ENCODE measurements at regions not wholly inside any gene's neighbourhood (a gene's known extent, or its start where the extent isn't known, plus 50 kb on each side); places are given as distances from the start of the nearest gene placed in this dataset.
"Not testable (repeated sequence)": the region's sequence is repeated elsewhere in the genome, so short reads cannot be mapped to it uniquely, and the experiment has no call there.

DNA sequence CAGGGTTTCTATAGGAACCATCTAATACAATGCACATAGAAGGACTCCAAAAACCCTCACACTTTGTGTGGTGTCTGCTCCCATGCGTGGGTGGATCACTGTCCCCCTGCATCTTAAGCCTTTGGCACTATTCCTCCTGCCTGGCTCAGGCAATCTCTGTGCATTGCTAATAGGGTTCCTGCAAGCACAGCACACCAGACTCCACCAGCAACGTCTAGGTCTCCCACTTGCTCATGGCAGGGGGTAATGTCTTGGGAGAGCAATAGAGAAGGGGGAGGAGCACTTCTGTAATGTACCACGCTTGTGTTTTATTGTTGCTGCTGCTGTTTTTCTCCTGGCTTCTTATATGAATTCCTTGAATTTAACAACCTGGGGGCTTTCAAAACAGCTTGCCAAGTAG, 182.6 kb upstream of the GLRA1 start:
- no peak for DNase-seq (ENCODE audit: low spot score)

DNA sequence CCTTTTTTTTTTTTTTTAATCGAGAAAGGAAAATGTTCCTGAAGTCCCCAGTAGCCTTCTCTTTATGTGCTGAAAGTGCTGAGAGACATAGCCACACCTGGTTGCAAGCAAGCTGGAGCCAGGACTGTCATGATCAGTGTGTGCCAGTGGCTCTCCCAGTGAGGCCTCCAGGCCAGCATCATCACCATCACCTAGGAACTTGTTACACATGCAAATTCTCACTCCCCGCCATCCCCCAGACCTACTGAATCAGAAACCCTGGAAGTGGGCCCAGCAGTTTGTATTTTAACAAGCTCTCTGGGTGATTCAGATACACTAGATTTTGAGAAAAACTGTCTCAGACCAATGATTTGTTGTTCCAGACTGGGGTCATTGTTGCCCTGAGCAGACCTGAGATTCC, 181.9 kb upstream of the GLRA1 start:
- DNase-seq (ENCODE audit: low spot score) = no peak

DNA sequence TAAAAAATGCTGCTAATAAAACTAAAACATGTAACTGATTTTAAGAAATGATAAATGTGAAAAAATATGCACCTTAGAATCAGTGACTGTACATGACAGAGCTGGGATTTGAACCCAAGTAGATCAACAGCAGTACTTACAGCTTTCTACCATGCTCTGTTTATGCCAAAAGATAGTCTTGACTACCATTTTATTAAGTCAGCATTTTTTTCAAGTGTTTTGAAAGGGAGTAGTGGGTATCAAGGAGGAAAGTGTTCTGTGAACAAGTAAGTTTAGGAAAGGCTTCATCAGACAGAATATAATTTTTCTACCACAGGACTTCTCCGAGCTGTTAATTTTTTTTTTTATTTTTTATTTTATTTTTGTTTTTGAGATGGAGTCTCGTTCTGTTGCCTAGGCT, 180.4 kb upstream of the GLRA1 start:
- DNase-seq (ENCODE audit: low spot score) = no peak

DNA sequence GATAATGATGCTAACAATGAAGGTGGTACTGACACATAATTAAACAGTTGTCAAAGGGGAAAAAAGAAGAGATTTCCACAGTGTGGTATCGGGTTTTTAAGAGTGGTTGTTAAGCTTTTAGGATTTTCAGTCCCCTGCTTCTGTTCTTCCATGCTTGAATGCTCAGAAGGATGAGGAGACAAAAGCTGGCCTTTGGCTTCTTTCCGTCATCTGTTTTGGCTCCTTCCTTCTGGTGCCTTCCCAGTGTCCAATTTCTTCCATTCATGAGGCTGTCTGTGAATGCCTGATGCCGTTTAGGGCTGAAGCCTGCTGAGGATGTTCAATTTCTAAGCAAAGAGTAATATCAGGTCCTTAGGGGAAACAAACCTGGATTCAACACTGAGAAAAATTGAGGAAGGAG, 179.6 kb upstream of the GLRA1 start:
- no peak for DNase-seq (ENCODE audit: low spot score)

DNA sequence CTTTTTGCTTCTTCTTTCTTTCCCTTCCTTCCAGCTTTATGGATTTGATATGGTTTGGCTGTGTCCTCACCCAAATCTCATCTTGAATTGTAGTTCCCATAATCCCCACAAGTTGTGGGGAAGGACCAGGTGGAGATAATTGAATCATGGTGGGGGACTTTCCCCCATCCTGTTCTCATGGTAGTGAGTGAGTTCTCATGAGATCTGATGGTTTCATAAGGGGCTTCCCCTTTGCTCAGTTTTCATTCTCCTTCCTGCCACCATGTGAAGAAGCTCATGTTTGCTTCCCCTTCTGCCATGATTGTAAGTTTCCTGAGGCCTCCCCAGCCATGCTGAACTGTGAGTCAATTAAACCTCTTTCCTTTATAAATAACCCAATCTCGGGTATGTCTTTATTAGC, 178.3 kb upstream of the GLRA1 start:
- not testable (repeated sequence) for DNase-seq (ENCODE audit: low spot score)

DNA sequence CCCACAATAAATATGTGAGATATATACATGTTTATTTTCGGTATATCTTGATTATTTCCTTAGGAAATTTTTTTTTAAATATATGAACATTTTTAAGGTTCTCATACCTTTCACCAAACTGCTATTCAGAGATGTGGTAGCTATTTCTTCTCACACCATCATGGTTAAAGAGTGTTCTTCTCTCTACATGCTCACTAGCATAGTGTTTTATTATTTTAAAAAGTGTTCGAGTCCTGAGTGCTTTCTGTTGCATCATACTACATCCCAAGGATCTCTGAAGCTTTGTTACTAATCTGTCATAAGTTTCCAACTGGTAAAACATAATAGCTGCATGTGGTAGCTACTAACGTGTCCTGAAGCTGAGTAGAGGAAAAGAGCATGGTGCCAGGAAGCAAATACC, 177.4 kb upstream of the GLRA1 start:
- DNase-seq (ENCODE audit: low spot score) = no peak

DNA sequence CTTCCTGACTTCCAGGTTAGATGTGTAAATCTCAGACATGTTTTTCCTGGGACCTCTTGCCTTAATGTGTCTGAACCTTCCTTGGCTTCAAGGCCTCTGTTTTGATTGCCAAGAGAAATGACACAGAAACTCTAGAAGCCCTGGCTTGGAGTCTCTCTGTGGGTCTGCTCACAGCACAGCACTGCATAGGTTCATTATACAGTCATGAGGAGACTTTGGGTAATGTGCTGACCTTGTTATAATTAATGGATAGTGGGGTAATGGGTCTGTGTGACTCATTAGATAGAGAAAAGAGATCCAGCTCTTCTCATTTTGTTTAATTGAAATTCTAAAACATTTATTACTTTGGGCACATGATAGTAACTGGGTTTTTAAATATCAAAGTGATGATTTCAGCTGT, 175.8 kb upstream of the GLRA1 start:
- DNase-seq (ENCODE audit: low spot score) = no peak

DNA sequence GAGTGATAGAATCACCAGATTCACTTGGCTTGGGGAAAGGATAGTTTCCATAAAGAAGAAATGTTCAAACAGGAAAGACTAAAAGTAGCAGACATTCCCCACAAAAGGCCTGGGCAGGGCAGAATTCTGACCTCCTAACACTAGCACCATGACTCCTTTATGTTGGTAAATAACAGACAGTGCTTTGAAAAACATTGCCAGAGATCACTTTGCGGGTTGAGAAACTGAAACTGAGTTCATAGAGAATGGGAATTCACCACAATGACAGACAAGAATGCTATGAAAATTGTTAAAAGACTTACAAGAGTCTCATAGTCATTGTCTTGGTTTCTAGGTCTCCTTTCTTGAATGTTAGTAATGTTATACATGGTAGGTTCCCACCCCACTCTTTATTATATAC, 172.5 kb upstream of the GLRA1 start:
- no peak for DNase-seq (ENCODE audit: low spot score)

DNA sequence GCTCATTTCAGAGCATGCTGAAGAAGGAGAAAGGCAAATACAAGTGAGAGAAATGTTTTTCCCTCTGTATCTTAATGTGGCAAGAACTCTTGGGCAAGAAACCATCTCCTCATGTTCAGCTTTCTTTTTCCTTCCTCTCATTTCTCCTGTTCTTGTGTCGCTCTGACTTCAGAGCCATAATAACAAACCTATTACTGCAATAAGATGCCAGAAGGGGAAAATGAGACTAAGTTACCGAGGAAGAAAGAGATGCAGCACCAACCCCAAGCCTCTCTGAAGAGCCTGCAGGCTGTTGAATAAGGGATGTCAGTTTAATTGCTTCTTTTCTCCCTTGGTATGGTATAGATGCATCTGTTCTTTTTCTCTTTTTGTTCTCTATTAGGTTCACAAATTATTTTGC, 170.1 kb upstream of the GLRA1 start:
- no peak for DNase-seq (ENCODE audit: low spot score)

DNA sequence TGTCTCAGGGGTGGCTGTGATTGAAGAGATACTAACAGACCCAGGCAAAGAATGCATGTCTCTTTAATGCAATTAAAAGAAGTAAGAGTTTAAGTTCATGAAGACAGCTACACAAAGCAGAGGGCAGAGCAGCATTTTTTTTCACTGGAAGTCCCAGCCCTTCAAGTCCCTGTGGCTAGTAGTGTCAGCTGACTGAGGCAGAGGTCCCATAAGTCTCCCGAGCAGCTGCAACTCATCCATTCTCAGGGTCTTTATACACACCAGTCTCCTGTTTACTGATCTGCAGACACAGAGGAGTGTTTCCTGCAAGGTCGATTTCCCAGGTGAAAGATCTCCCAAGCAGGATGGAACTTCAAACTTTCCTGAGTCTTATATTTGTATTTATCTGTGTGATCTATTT, 169.4 kb upstream of the GLRA1 start:
- no peak for DNase-seq (ENCODE audit: low spot score)

DNA sequence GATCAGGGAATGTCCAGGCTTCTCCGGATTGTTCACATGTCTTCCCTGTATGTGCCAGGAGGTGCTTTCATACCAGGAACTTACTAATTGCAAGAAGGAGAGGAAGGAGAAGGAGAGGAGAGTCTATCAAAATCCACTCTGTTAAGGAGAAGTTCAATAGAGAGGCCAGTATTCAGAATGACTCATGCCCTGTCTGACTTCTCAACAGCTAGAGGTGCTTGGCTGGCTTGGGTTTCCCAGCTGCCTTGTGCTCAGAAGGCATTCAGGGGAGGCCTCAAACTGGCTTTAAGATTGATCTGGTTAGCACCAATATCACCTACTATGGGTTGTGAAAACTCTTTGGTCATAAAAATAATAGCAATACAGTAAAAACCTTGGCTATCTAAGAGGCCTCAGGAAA, 167.9 kb upstream of the GLRA1 start:
- no peak for DNase-seq (ENCODE audit: low spot score)

DNA sequence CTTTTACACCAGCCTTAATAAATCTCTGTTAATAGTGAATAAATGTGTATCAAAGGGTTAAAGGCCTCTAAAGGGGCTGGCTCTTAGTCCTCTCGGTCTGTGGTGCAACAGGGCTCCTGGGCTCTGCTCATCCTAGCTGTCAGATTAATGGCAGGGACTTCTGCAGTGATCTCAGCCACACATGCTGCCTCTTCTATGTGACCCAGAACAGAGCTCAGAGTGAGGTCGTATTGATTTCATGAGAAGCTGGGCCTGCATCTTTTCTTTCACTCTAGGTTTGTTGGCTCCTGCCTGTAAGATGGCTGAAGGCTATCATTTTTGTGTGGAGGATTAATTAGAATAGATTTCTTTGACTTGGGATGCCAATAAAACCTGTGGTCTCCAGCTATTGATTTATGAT, 165.0 kb upstream of the GLRA1 start:
- no peak for DNase-seq (ENCODE audit: low spot score)

DNA sequence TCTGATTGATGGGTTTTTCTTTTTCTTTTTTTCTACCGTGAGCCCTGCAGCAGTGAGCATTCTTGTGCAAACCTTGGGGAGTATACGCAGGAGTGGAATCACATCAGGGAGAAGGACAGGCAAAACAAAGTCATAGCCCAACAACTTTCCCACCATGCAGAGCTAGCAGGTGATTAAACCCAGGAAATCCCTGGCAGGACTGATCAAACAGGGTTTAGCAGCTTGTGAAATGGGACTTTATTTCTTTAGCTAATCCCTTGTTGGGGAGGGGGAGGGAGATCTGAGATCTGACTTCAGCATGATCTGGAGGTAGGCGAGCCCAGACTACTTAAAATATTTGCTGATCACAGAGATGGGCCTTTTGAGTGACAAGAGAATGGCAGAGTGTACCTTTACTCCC, 162.0 kb upstream of the GLRA1 start:
- DNase-seq (ENCODE audit: low spot score) = no peak

DNA sequence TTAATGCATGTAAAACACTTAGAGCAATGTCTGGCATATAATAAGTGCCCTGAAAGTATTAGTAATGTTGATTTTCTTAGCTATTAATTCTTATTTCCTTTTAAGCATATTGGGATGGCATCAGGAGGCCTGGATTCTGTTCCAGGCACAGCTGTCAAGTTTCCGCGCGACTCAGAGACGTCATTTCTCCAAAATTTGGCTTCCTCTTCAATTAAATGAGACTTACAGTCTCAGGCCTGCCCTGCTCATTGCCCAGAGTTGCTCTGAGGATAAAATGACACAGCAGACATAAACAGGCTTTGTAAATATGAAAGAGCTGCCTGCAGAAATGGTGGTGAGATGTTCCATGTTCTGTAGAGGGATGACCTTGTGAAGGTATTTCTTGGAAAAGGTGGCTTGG, 159.8 kb upstream of the GLRA1 start:
- DNase-seq (ENCODE audit: low spot score) = no peak

DNA sequence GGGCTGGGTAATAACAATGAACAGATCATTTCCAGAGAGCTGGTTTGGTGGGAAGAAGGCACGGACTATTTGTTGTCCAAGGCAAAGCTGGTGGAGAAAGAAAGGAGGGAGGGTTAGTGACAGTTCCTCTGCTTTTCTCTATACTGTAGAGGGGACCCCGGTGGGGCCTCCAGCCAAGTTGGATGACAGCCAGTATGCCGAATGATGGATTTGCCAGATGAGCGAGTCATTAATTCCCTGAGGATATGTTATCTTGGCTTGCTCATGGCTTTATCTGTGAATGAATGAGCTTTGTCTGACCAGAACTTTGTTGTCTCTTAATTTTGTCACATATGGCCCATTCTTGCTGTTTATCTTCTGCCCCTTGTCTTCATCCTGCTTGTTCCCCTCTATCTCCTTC, 158.6 kb upstream of the GLRA1 start:
- no peak for DNase-seq (ENCODE audit: low spot score)

DNA sequence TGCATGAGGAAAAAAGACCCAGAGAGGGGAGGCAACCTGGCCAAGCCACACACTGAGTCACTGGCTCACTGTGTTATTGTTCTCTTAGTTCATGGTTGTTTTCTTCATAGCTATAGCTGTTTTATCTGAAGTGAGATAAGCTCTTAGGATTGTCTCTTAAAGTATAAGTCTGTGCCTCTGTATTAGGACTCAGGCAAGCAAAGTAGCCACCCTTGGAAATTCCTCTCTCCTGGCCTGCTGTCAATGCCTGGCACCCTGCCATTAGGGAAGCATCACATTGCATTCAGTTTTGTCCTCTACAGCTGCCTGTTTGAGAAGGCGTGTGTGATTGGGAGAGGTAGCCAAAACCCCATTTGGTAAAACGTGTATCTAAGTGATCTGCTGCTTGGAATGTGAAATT, 147.4 kb upstream of the GLRA1 start:
- no peak for DNase-seq (ENCODE audit: low spot score)

DNA sequence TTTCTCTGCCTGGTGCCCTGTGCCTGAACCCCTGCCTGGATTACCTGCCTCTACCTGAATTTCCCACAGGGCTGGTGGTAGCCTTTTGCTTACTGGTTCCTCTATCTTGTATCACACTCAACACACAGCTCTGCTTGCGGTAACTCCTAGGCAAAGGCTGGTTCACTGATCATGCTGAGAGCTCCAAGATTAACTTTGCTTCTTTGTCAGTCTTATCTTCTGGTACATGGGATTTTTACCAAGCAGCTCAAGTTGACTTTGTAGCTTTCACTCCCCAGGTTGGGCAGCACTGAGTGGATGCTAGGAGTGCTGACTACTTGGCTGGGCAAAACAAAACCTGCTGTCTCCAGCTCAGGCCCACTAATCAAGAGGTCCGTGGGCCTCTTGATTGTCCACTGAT, 145.9 kb upstream of the GLRA1 start:
- DNase-seq (ENCODE audit: low spot score) = no peak

DNA sequence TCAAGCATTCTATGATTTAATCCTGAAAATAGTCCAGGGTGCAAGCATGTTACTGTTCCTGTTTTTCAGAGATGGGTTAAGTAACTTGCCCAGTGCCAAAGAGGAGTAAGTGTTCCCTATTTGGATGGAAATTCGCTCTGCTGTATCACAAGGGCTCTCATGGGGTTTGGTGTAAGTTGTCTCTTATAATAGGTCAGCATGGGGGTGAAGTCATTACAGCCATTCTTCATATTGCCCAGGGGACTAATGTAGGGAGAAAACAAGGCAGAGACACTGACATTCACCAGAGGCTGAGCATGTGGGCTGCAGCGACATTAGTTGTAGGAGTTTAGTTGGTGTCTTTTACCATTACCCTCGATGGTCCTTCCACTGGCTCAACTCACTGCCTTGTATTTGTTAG, 142.1 kb upstream of the GLRA1 start:
- no peak for DNase-seq (ENCODE audit: low spot score)

DNA sequence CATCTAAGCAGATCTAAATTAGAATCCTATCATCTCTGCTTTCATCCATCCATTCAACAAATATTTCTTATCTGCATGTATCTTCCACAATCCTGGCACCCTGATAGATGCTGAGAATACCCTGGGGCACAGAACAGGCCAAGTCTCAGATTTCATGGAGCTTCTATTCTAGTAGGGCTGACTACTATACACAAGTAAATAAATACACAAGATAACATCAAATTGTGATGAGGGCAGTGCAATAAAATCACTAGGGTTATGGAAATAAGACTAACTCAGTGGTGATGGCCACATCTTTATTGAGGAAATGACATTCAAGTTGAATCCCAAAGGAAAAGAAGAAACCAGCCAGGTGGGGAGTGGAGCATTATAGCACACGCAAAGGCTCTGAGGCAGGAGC, 138.4 kb upstream of the GLRA1 start:
- DNase-seq (ENCODE audit: low spot score) = no peak

DNA sequence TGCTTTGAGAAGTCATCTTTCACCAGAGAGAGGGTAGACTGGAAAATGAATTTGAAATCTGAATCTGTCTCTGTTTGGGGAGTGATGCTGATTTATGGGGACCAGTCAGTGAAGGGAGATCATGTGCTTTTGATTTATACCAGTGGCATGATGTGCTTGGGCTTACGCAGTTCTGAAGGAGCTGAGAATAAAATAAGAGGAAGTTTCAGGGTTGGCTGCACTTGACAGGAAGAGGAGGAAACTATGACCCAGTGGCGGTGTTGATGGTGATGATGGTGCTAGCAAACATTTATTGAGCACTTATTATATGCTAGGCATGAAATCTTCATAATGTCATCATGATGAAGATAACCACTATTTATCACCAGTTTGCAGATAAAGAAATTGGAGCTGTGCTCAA, 136.4 kb upstream of the GLRA1 start:
- DNase-seq (ENCODE audit: low spot score) = no peak

DNA sequence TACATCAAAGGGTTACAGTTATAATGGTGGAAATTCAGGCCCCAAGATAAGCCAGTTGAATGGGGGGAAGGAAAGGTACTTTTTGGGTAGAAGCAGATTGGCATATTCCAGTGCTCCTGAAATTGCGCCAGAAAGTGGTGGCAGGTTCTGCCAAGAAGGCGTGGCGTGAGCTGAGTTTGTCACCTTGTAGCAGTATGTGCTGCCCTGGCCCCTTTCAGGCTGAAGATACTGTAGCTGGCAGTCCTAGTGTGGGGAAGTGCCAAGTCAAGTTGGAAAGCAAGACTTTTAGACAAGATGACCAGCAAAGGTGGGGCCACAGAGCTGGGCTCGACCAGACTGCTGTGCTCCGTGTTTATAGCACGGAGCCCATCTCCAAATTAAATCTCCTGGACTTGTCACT, 133.6 kb upstream of the GLRA1 start:
- DNase-seq (ENCODE audit: low spot score) = no peak

DNA sequence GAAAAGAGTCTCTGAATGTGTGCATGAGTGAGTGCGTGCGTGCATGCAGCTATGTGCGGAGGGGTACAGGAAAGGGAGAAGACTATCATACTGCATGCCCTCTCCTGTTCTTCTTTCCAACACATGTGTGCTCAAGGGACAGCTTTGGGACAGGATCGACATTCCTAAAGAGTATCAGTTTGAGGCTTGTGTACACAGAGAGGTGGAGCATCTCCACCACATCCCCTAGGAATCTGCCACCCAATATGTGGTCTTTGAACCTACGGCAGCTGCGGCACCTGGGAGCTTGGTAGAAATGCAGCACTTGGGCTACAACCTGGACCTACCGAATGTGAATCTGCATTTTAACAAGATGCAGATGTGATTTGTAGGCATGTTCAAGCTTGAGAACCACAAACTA, 132.3 kb upstream of the GLRA1 start:
- no peak for DNase-seq (ENCODE audit: low spot score)

DNA sequence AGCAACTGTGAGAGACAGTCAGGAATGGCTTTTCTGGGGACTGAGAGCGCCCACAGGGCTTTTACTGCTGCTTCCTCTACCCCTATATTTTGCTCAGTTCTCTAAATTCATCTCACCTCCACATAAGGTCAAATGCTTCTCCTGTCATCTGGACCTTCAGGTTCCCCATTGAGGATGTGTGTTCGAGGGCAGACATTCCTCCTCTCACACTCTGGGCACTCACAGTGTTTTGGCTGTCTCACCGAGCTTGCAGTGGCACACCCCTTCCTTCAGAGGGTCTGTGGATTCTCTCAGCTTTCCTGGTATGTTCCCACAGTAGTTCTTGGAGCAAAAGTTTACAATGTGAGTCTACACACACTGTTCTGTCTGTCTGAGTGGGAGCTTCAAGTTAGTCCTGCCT, 127.8 kb upstream of the GLRA1 start:
- no peak for DNase-seq (ENCODE audit: low spot score)

DNA sequence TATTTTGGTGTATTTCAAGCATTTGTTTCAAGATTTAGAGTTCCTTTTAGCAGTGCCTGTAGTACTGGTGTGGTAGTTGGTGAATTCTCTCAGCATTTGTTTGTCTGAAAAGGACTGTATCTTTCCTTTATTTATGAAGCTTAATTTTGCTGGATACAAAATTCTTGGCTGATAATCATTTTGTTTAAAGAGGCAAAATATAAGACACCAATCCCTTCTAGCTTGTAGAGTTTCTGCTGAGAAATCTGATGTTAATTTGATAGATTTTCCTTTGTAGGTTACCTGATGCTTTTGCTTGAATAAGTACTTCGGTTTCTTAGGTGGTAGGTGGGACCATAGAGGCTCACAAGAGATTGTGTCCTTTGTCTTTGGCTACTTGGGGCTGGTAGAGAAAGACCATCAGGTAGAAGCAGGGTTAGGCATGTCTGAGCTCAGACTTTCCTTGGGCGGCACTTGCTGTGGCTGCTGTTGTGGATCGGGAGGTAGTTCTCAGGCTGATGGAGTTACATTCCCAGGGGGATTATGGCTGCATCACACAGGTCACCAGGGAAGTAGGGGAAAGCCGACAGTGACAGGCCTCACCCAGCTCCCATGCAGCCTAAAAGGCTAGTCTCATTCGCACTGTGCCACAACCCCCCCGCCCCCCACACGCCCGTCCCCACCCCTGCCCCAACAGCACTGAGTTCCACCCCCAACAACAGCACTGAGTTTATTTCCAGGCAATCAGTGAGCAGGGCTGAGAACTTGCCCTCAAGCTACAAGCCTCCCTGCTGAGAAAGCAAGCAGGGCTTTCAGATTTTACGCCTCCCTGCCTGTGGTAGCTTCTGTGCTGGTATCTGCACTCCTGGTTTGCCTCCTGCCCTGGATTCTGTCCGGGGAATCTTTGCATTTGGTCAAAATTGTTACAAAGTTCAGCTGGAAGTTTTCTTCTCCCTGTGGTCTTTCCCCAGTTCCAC, 127.1 kb upstream of the GLRA1 start:
- no peak for DNase-seq (ENCODE audit: low spot score)
